ENCODE measurements at regions not wholly inside any gene's neighbourhood (a gene's known extent, or its start where the extent isn't known, plus 50 kb on each side); places are given as distances from the start of the nearest gene placed in this dataset.

DNA sequence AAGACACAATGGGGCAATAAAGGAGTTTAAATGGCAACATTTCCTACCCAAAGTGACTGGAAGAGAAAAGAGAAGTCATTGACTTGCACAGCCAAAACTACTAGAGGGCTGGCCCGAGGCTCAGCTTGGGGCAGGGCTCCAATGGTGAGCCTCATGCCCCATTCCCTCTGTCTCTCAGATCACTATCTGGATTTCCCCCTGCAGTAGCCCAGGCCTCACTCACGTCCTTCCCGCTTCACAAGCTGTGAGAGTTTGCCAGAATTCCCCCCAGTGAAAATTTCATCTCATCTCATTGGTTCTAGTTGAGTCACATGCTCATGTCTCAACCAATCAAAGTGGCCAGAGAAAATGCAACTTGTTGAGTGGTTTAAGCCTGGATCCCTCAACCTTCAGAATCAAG is 181.3 kb downstream of the WDR11 start:
- H3K9me3 Mint-ChIP-seq (ENCODE audit: low read depth), result no peaks in the 10 kb centered on the region
- H3K27me3 Mint-ChIP-seq (ENCODE audit: low read depth), result peaks cover 2% of the 10 kb centered on the region
- H3K4me3 Mint-ChIP-seq (ENCODE audit: unreplicated experiment), result no peak overlapping the region
- DNase-seq (ENCODE audit: low spot score), result no peak
- no peaks in the 10 kb centered on the region for H3K36me3 Mint-ChIP-seq (ENCODE audit: low read depth)
- no peak overlapping the region for H3K27ac Mint-ChIP-seq (ENCODE audit: unreplicated experiment)
- H3K4me1 Mint-ChIP-seq (ENCODE audit: low read depth), result peaks cover 3% of the 10 kb centered on the region
- TF ChIP-seq, protein P1, sequence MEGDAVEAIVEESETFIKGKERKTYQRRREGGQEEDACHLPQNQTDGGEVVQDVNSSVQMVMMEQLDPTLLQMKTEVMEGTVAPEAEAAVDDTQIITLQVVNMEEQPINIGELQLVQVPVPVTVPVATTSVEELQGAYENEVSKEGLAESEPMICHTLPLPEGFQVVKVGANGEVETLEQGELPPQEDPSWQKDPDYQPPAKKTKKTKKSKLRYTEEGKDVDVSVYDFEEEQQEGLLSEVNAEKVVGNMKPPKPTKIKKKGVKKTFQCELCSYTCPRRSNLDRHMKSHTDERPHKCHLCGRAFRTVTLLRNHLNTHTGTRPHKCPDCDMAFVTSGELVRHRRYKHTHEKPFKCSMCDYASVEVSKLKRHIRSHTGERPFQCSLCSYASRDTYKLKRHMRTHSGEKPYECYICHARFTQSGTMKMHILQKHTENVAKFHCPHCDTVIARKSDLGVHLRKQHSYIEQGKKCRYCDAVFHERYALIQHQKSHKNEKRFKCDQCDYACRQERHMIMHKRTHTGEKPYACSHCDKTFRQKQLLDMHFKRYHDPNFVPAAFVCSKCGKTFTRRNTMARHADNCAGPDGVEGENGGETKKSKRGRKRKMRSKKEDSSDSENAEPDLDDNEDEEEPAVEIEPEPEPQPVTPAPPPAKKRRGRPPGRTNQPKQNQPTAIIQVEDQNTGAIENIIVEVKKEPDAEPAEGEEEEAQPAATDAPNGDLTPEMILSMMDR (IDR thresholded peaks at IDR 0.05), result no peak

DNA sequence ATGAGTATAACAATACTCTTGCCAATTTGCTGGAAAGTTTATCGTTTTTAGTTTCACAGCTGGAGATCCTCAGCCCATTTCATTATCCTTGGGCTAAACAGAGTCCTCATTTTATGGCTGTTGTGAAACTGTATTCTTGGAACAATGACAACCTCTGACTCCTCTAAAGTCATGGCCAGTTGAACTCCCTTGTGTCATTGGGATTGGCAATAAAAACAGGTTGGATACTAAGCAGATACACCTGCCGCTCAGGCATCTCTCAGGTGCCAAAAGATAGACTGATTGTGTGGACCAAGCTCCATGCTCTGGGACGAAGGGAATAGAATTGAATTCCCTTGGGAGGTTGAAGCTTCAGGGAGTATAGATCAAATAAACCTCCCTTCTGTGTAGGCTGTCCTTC is 182.2 kb downstream of the WDR11 start:
- Mint-ChIP-seq H3K36me3 (ENCODE audit: low read depth) (no peaks in the 10 kb centered on the region), H3K27me3 (ENCODE audit: low read depth) (no peaks in the 10 kb centered on the region), H3K4me3 (ENCODE audit: unreplicated experiment) (no peak overlapping the region), H3K9me3 (ENCODE audit: low read depth) (no peaks in the 10 kb centered on the region), H3K27ac (ENCODE audit: unreplicated experiment) (no peak overlapping the region), H3K4me1 (ENCODE audit: low read depth) (peaks cover 3% of the 10 kb centered on the region)
- DNase-seq (ENCODE audit: low spot score), result no peak
- TF ChIP-seq, protein P1 (IDR thresholded peaks at IDR 0.05), result no peak

DNA sequence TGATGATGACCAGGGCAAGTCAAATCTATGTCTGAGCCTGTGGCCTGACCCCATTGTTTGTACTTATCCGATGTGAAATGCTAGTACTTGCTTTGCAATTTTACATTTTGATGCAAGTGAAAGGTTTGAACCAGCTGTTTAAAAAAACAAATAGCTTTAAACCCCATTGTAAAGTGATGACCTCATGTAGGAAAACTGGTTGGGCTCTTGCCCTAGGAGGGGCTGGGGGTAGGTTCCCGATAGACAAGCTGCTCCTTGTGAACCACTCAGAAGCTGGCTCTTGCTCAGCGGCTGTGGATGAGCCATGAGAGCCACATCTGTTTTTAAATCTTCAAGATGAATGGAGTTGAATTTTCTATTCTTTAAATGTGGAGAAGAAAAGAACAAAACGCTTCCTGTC is 185.3 kb downstream of the WDR11 start:
- peaks cover 3% of the 10 kb centered on the region for H3K27me3 Mint-ChIP-seq (ENCODE audit: low read depth)
- H3K4me1 Mint-ChIP-seq (ENCODE audit: low read depth), result peaks cover 3% of the 10 kb centered on the region
- H3K4me3 Mint-ChIP-seq (ENCODE audit: unreplicated experiment), result no peak overlapping the region
- no peak for DNase-seq (ENCODE audit: low spot score)
- no peaks in the 10 kb centered on the region for H3K9me3 Mint-ChIP-seq (ENCODE audit: low read depth)
- H3K36me3 Mint-ChIP-seq (ENCODE audit: low read depth), result no peaks in the 10 kb centered on the region
- TF ChIP-seq, protein P1 (IDR thresholded peaks at IDR 0.05), result no peak
- no peak overlapping the region for H3K27ac Mint-ChIP-seq (ENCODE audit: unreplicated experiment)

DNA sequence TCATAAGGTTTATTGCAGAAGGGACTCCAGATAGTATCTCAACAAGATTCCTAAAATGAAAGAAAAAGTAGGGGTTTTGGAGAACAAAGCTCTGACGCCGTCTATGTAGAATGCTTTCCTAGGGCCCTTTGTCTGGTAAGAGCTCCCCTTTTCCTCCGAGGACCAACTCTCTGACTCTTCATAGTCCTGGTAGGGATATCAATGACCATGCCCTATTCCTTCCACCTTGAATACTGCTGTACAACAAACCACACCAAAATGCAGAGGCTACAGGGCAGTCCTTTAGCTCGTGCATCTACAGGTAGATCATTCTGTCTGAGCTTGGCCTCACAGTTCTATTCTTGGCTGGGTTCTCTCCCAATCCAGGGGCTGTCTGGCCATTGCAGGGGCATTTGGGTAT is 190.3 kb downstream of the WDR11 start:
- TF ChIP-seq, protein P1 (IDR thresholded peaks at IDR 0.05), result no peak
- Mint-ChIP-seq H3K9me3 (ENCODE audit: low read depth) (no peaks in the 10 kb centered on the region), H3K4me1 (ENCODE audit: low read depth) (peaks cover 8% of the 10 kb centered on the region), H3K27me3 (ENCODE audit: low read depth) (peaks cover 4% of the 10 kb centered on the region), H3K27ac (ENCODE audit: unreplicated experiment) (no peak overlapping the region), H3K36me3 (ENCODE audit: low read depth) (no peaks in the 10 kb centered on the region), H3K4me3 (ENCODE audit: unreplicated experiment) (no peak overlapping the region)
- DNase-seq (ENCODE audit: low spot score), result no peak

DNA sequence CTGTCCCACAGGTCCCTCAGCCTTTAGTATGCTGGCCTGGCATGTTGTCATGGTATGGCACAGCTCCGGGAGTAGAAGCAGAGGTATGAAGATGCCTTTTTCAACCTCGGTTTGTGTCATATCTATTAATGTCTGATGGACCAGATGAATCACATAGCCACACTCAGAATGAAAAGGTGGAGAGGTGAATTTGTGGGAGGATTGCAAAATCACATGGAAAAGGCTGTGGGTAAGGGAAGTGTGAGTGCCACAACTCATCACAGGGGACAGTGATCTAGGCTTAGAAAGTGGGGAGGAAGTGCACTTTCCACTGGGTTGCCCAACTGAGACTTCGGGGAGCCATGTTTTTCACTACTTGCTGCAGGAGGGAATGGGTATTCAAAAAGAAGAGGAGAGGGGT is 190.7 kb downstream of the WDR11 start:
- H3K27ac Mint-ChIP-seq (ENCODE audit: unreplicated experiment), result no peak overlapping the region
- H3K36me3 Mint-ChIP-seq (ENCODE audit: low read depth), result no peaks in the 10 kb centered on the region
- no peak overlapping the region for H3K4me3 Mint-ChIP-seq (ENCODE audit: unreplicated experiment)
- TF ChIP-seq, protein P1 (IDR thresholded peaks at IDR 0.05), result no peak
- DNase-seq (ENCODE audit: low spot score), result no peak
- H3K4me1 Mint-ChIP-seq (ENCODE audit: low read depth), result peaks cover 7% of the 10 kb centered on the region
- H3K27me3 Mint-ChIP-seq (ENCODE audit: low read depth), result peaks cover 4% of the 10 kb centered on the region
- no peaks in the 10 kb centered on the region for H3K9me3 Mint-ChIP-seq (ENCODE audit: low read depth)

All from chondrocyte (in vitro differentiated cells).